ENCODE measurements at regions not wholly inside any gene's neighbourhood (a gene's known extent, or its start where the extent isn't known, plus 50 kb on each side); places are given as distances from the start of the nearest gene placed in this dataset.
"Not testable (repeated sequence)": the region's sequence is repeated elsewhere in the genome, so short reads cannot be mapped to it uniquely, and the experiment has no call there.

GRCh38 chr22:40107851-40108378, 69.8 kb upstream of the TNRC6B start:
- H3K36me3 ChIP-seq (ENCODE audit: control insufficient read depth in 4 of 4, insufficient read depth in 3 of 4, low read depth in 1 of 4, low read length in 3 of 4) = no peaks in the 10 kb centered on the region
- no peak for DNase-seq (ENCODE audit: low spot score)
- H3K4me1 ChIP-seq (ENCODE audit: control insufficient read depth in 4 of 4, insufficient read depth in 4 of 4, low read length in 3 of 4) = peaks cover 0 to 14% (median 6%) of the 10 kb centered on the region in 4 donors
- H3K27ac ChIP-seq (ENCODE audit: low read depth in 1 of 2, low read length in 2 of 2) = peak overlapping the region; percentile 9 to 22
- 29% methylated on average over 6 of the region's 6 CpGs for WGBS
- peak overlapping the region in 2 of 3 donors; percentile 27 to 37 for H3K4me3 ChIP-seq (ENCODE audit: low read depth in 1 of 3, low read length in 3 of 3)
- H3K9me3 ChIP-seq (ENCODE audit: control insufficient read depth in 4 of 4, low read length in 3 of 4) = no peaks in the 10 kb centered on the region
- no peaks in the 10 kb centered on the region for H3K27me3 ChIP-seq (ENCODE audit: control insufficient read depth in 4 of 4, insufficient read depth in 4 of 4, low read length in 3 of 4)
- peak; percentile 52 for TF ChIP-seq YY1 (IDR thresholded peaks at IDR 0.05)
- TF ChIP-seq MAX (IDR thresholded peaks at IDR 0.05) = no peak
- TF ChIP-seq ATF3 (IDR thresholded peaks at IDR 0.05) = no peak
- H3K9ac ChIP-seq (ENCODE audit: low read depth in 1 of 2, low read length in 2 of 2) = peak overlapping the region; percentile 62 to 74

GRCh38 chr22:40108396-40108795, 69.3 kb upstream of the TNRC6B start:
- Histone ChIP-seq H3K9ac (ENCODE audit: low read depth in 1 of 2, low read length in 2 of 2) (peak overlapping the region in 1 of 2 donors; percentile 62), H3K9me3 (ENCODE audit: control insufficient read depth in 4 of 4, low read length in 3 of 4) (no peaks in the 10 kb centered on the region), H3K27me3 (ENCODE audit: control insufficient read depth in 4 of 4, insufficient read depth in 4 of 4, low read length in 3 of 4) (no peaks in the 10 kb centered on the region), H3K27ac (ENCODE audit: low read depth in 1 of 2, low read length in 2 of 2) (peak overlapping the region; percentile 9 to 22), H3K36me3 (ENCODE audit: control insufficient read depth in 4 of 4, insufficient read depth in 3 of 4, low read depth in 1 of 4, low read length in 3 of 4) (no peaks in the 10 kb centered on the region), H3K4me1 (ENCODE audit: control insufficient read depth in 4 of 4, insufficient read depth in 4 of 4, low read length in 3 of 4) (peaks cover 0 to 14% (median 6%) of the 10 kb centered on the region in 4 donors), H3K4me3 (ENCODE audit: low read depth in 1 of 3, low read length in 3 of 3) (no peak overlapping the region)
- no peak for DNase-seq (ENCODE audit: low spot score)
- TF ChIP-seq TAF1 (conservative IDR thresholded peaks at IDR 0.05) = no peak
- TF ChIP-seq SP1 (IDR thresholded peaks at IDR 0.05) = no peak
- TF ChIP-seq ZBTB33 (IDR thresholded peaks at IDR 0.05) = no peak
- no peak for TF ChIP-seq HNF4A (conservative IDR thresholded peaks at IDR 0.05)
- no peak for TF ChIP-seq RXRA (IDR thresholded peaks at IDR 0.05)
- TF ChIP-seq HNF4G (IDR thresholded peaks at IDR 0.05) = no peak
- no peak for TF ChIP-seq CTCF (IDR thresholded peaks at IDR 0.05; ENCODE audit: low read depth, low read length, missing input control)
- no peak for TF ChIP-seq JUND (IDR thresholded peaks at IDR 0.05)
- no peak for TF ChIP-seq FOXA2 (IDR thresholded peaks at IDR 0.05)
- TF ChIP-seq REST (IDR thresholded peaks at IDR 0.05) = no peak
- TF ChIP-seq RAD21 (IDR thresholded peaks at IDR 0.05) = no peak
- TF ChIP-seq GABPA (IDR thresholded peaks at IDR 0.05 in 1 of 2, conservative IDR thresholded peaks at IDR 0.05 in 1 of 2) = no peak
- no peak for TF ChIP-seq EGR1 (IDR thresholded peaks at IDR 0.05; ENCODE audit: low read depth in 2 of 2)

GRCh38 chr22:40108926-40109325, 68.8 kb upstream of the TNRC6B start:
- WGBS = 99% methylated on average over 5 of the region's 5 CpGs
- H3K4me1 ChIP-seq (ENCODE audit: control insufficient read depth in 4 of 4, insufficient read depth in 4 of 4, low read length in 3 of 4) = peaks cover 0 to 14% (median 6%) of the 10 kb centered on the region in 4 donors
- not testable (repeated sequence) for H3K9ac ChIP-seq (ENCODE audit: low read depth in 1 of 2, low read length in 2 of 2); H3K9me3 ChIP-seq (ENCODE audit: control insufficient read depth in 4 of 4, low read length in 3 of 4); DNase-seq (ENCODE audit: low spot score); H3K4me3 ChIP-seq (ENCODE audit: low read depth in 1 of 3, low read length in 3 of 3); H3K27me3 ChIP-seq (ENCODE audit: control insufficient read depth in 4 of 4, insufficient read depth in 4 of 4, low read length in 3 of 4); H3K36me3 ChIP-seq (ENCODE audit: control insufficient read depth in 4 of 4, insufficient read depth in 3 of 4, low read depth in 1 of 4, low read length in 3 of 4); H3K27ac ChIP-seq (ENCODE audit: low read depth in 1 of 2, low read length in 2 of 2)

Data from liver (tissue), 8 donors.